K562 (cell line): ENCODE measurements at regions not wholly inside any gene's neighbourhood (a gene's known extent, or its start where the extent isn't known, plus 50 kb on each side); places are given as distances from the start of the nearest gene placed in this dataset.

ENCODE experiments used
- ATAC-seq: fragments of 200-7000 bp; cut with Tn5 transposase; 3 replicates; pipeline ENCODE4 v1.9.1; 2020; ENCODE audit warnings: moderate library complexity
- BruUV-seq: library from RNA; stranded (reverse); fragments of 400-500 nt; replicated peaks from 2 replicates; lab custom pipeline; 2021; lab: Mats Ljungman, UMichigan
- CTCF ChIA-PET: fragments of 300-600 bp; formaldehyde crosslinking; extraction: SDS; loops from one replicate; lab custom pipeline; 2021; ENCODE audit warnings: low intra/inter-chr PET ratio; lab: Yijun Ruan, JAX
- POLR2A ChIA-PET: fragments of 300-600, 350-650 bp; sonication (Branson Sonifier 250); formaldehyde crosslinking; extraction: SDS; loops from one replicate; lab custom pipeline; 2021; ENCODE audit warnings: antibody characterized with exemption, inconsistent platforms; lab: Yijun Ruan, JAX
- DNase-seq, 4 experiments: peaks; one replicate each; pipeline versions ENCODE4 v3.0.0 to v3.0.0-alpha.2; 2011 to 2018; ENCODE audit warnings: low spot score in 3 of 4, mixed read lengths in 3 of 4; ENCODE audit errors: extremely low read depth in 1 of 4
- FAIRE-seq: peaks from 2 replicates; lab custom pipeline; 2011; peaks lifted over from hg19 to GRCh38; lab: Jason Lieb, UNC
- H2AFZ ChIP-seq: 2 replicates; pipeline ENCODE4 v1.6.0; 2011; ENCODE audit warnings: low read depth, low read length, control low read depth, inconsistent platforms
- H3K27ac ChIP-seq: fragments of 200-600 bp; 3 replicates; pipeline ENCODE4 v1.8.0; 2011; ENCODE audit warnings: low read depth, mild to moderate bottlenecking, control low read depth, inconsistent platforms, low read length, moderate library complexity, mixed read lengths; ENCODE audit errors: extremely low read depth
- H3K27me3 ChIP-seq, 2 experiments: fragments of 300-600 bp in 1 of 2; 2 replicates in 1 of 2; 3 replicates in 1 of 2; pipeline versions ENCODE4 v1.6.0 to v1.8.0; 2011; ENCODE audit warnings: inconsistent platforms in 2 of 2, low read length in 2 of 2, mild to moderate bottlenecking in 1 of 2, mixed read lengths in 1 of 2, moderate library complexity in 1 of 2; ENCODE audit not compliant: control insufficient read depth in 2 of 2, insufficient read depth in 2 of 2
- H3K36me3 ChIP-seq: fragments of 300-600 bp; 3 replicates; pipeline ENCODE4 v1.8.0; 2011; ENCODE audit warnings: mild to moderate bottlenecking, low read length, inconsistent platforms; ENCODE audit not compliant: control insufficient read depth, insufficient read depth
- H3K4me1 ChIP-seq, 2 experiments: fragments of 200-600 bp in 1 of 2; replicated peaks in 1 of 2; 2 replicates in 1 of 2; 3 replicates in 1 of 2; pipeline versions ENCODE4 v1.5.1 to v1.8.0; 2011; ENCODE audit warnings: inconsistent platforms in 2 of 2, low read length in 2 of 2, mild to moderate bottlenecking in 1 of 2, mixed read lengths in 1 of 2, moderate library complexity in 1 of 2; ENCODE audit not compliant: control insufficient read depth in 2 of 2, insufficient read depth in 2 of 2
- H3K4me2 ChIP-seq: 2 replicates; pipeline ENCODE4 v1.6.1; 2011; ENCODE audit warnings: low read length, control low read depth, inconsistent platforms, mixed read lengths; ENCODE audit not compliant: insufficient read depth
- H3K4me3 ChIP-seq: fragments of 200-600 bp; sonication (generic), shearing (Covaris generic); 2 replicates; pipeline ENCODE4 v1.5.1; 2016; ENCODE audit warnings: control low read depth, inconsistent platforms
- H3K79me2 ChIP-seq: fragments of 200-600 bp; 3 replicates; pipeline ENCODE4 v1.8.0; 2011; ENCODE audit warnings: low read length, inconsistent platforms; ENCODE audit not compliant: control insufficient read depth, insufficient read depth
- H3K9ac ChIP-seq, 2 experiments: 2 replicates each; pipeline versions ENCODE4 v1.6.0 to v1.6.1; 2011; ENCODE audit warnings: low read depth in 2 of 2, low read length in 2 of 2, control low read depth in 1 of 2, inconsistent platforms in 1 of 2, mild to moderate bottlenecking in 1 of 2, mixed read lengths in 1 of 2; ENCODE audit not compliant: insufficient read depth in 1 of 2
- H3K9me1 ChIP-seq: one replicate; pipeline ENCODE4 v1.6.0; 2011; ENCODE audit warnings: inconsistent platforms, mild to moderate bottlenecking, low read length, moderate library complexity; ENCODE audit not compliant: control insufficient read depth, insufficient read depth
- H3K9me3 ChIP-seq: replicated peaks from 2 replicates; pipeline ENCODE4 v1.5.1; 2011; ENCODE audit warnings: low read depth, low read length, inconsistent platforms; ENCODE audit not compliant: control insufficient read depth, insufficient read depth
- H4K20me1 ChIP-seq: replicated peaks from 2 replicates; pipeline ENCODE4 v1.6.1; 2011; ENCODE audit warnings: low read length, inconsistent platforms, mixed read lengths; ENCODE audit not compliant: control insufficient read depth, insufficient read depth
- CCNT2 ChIP-seq: IDR thresholded peaks from 2 replicates; pipeline ENCODE4 v1.6.1; 2011; ENCODE audit warnings: borderline replicate concordance, low read depth, mild to moderate bottlenecking, moderate library complexity, mixed read lengths, low read length; ENCODE audit not compliant: insufficient read length; ENCODE audit errors: extremely low read depth
- CHCHD3 ChIP-seq: fragments of 250-450 bp; sonication (Bioruptor Pico); IDR thresholded peaks from 2 replicates; pipeline ENCODE4 v2.1.2; 2022; ENCODE audit warnings: mild to moderate bottlenecking
- FOXM1 ChIP-seq, 2 experiments: fragments of 450-650 bp in 1 of 2; sonication (generic) in 1 of 2; formaldehyde crosslinking in 1 of 2; IDR thresholded peaks; 2 replicates each; pipeline versions ENCODE4 v1.6.1 to v1.9.0; 2017 to 2022; ENCODE audit warnings: low read depth in 2 of 2, mild to moderate bottlenecking in 2 of 2, missing genetic modification reagents in 1 of 2, moderate library complexity in 1 of 2
- KLF1 ChIP-seq: fragments of 450-650 bp; IDR thresholded peaks from 2 replicates; pipeline ENCODE4 v1.6.1; 2016; ENCODE audit warnings: missing genetic modification characterization, missing compliant biosample characterization
- NFIX ChIP-seq: fragments of 250-450 bp; sonication (Bioruptor Pico); IDR thresholded peaks from 2 replicates; pipeline ENCODE4 v1.4.0; 2020; ENCODE audit warnings: low read depth, mild to moderate bottlenecking, moderate library complexity
- NR4A1 ChIP-seq, 2 experiments: fragments of 250-450 bp in 1 of 2; fragments of 450-650 bp in 1 of 2; sonication (Bioruptor Pico) in 1 of 2; IDR thresholded peaks; 2 replicates each; pipeline versions ENCODE4 v1.4.0 to v1.6.1; 2016 to 2020; ENCODE audit warnings: mild to moderate bottlenecking in 2 of 2, missing compliant biosample characterization in 1 of 2, missing genetic modification characterization in 1 of 2, moderate library complexity in 1 of 2
- PTTG1 ChIP-seq: fragments of 450-650 bp; IDR thresholded peaks from 2 replicates; pipeline ENCODE4 v1.6.1; 2016; ENCODE audit warnings: low read depth, mild to moderate bottlenecking, missing genetic modification characterization, missing compliant biosample characterization
- SP2 ChIP-seq: IDR thresholded peaks from 2 replicates; pipeline ENCODE4 v1.6.1; 2011; ENCODE audit warnings: mild to moderate bottlenecking, low read depth, low read length, moderate library complexity; ENCODE audit not compliant: poor library complexity, severe bottlenecking; ENCODE audit errors: extremely low read depth
- SRF ChIP-seq, 2 experiments: fragments of 250-450, 450-650 bp in 1 of 2; sonication (Bioruptor Pico) in 1 of 2; sonication (generic) in 1 of 2; formaldehyde crosslinking; IDR thresholded peaks; 2 replicates each; pipeline versions ENCODE4 v1.5.0 to v1.5.1; 2020 to 2022; ENCODE audit warnings: mild to moderate bottlenecking in 1 of 2, missing genetic modification reagents in 1 of 2
- ZBTB2 ChIP-seq: fragments of 450-650 bp; IDR thresholded peaks from 2 replicates; pipeline ENCODE4 v1.6.1; 2016; ENCODE audit warnings: antibody characterized with exemption
- ZNF75A ChIP-seq: fragments of 450-650 bp; formaldehyde crosslinking; IDR thresholded peaks from 2 replicates; pipeline ENCODE4 v1.4.0; 2020; ENCODE audit warnings: mild to moderate bottlenecking
- WGBS: fragments of 100-300 bp; shearing (Covaris generic); methylation state at CpG from one replicate; pipeline ENCODE4 v1.1.6; 2016; ENCODE audit warnings: low coverage, mixed read lengths; ENCODE audit not compliant: insufficient coverage; ENCODE audit errors: missing lambda C conversion rate; 5-methylcytosine and 5-hydroxymethylcytosine counted together
- in situ Hi-C: fragments of 300-500 bp; cut with MboI; formaldehyde crosslinking; loops from 4 replicates; pipeline ENCODE4 v1.15.0; 2018; ENCODE audit warnings: inconsistent platforms, mixed read lengths
- intact Hi-C: fragments of 100-400 bp; cut with micrococcal nuclease; formaldehyde crosslinking; loops from 2 replicates; pipeline ENCODE4 v1.14.2; 2022

GRCh38 chr6:12393100-12393499, 102.9 kb downstream of the EDN1 start:
- CTCF ChIA-PET: no interaction called here

More at GRCh38 chr6:12393100-12393499, 102.9 kb downstream of the EDN1 start:
- H3K27me3 ChIP-seq: no peaks in the 10 kb centered on the region
- no peak overlapping the region for H3K4me2 ChIP-seq
- no peaks in the 10 kb centered on the region for H3K36me3 ChIP-seq
- in situ Hi-C loops: no loop called here
- H4K20me1 ChIP-seq: no peaks in the 10 kb centered on the region
- ATAC-seq (no peak), FAIRE-seq (no peak), DNase-seq (no peak)
- H3K79me2 ChIP-seq: no peaks in the 10 kb centered on the region
- POLR2A ChIA-PET: no interaction called here
- TF ChIP-seq ZNF75A (no peak), NR4A1 (CRISPR knock-in tag; IDR thresholded peaks at IDR 0.05) (no peak), NR4A1 (tag; IDR thresholded peaks at IDR 0.05) (no peak), KLF1 (no peak), NFIX (no peak), SP2 (no peak), FOXM1 (IDR thresholded peaks at IDR 0.05; ENCODE audit: low read depth) (no peak), FOXM1 (CRISPR knock-in tag; IDR thresholded peaks at IDR 0.05; ENCODE audit: low read depth) (no peak), SRF (CRISPR knock-in tag; IDR thresholded peaks at IDR 0.05) (no peak), CHCHD3 (CRISPR knock-in tag) (no peak), PTTG1 (tag) (no peak), ZBTB2 (no peak), CCNT2 (no peak)
- whole genome bisulfite sequencing: 0% methylated on average over 1 of the region's 1 CpG
- no peaks in the 10 kb centered on the region for H3K9me3 ChIP-seq
- no TSS peak for BruUV-seq
- no peak overlapping the region for H3K27ac ChIP-seq
- no peak overlapping the region for H3K9ac ChIP-seq
- no peaks in the 10 kb centered on the region for H3K4me1 ChIP-seq
- H2AFZ ChIP-seq: no peak overlapping the region
- intact Hi-C loops: no loop called here
- no peaks in the 10 kb centered on the region for H3K9me1 ChIP-seq
- H3K4me3 ChIP-seq: no peak overlapping the region
